Breast epithelium (tissue), 3 donors: ENCODE measurements at regions not wholly inside any gene's neighbourhood (a gene's known extent, or its start where the extent isn't known, plus 50 kb on each side); places are given as distances from the start of the nearest gene placed in this dataset.

Experiments
- POLR2AphosphoS5 ChIP-seq, 3 donors: sonication (generic); formaldehyde crosslinking; IDR thresholded peaks; one replicate each; pipeline ENCODE4 v1.6.1; 2017; ENCODE audit warnings: antibody characterized with exemption in 3 of 3
- TF ChIP-seq, protein P1 (sequence below), 3 donors: fragments of 450-650 bp; IDR thresholded peaks; one replicate each; pipeline ENCODE4 v1.5.1; 2016 to 2017; ENCODE audit warnings: antibody characterized with exemption in 3 of 3, mild to moderate bottlenecking in 3 of 3, moderate library complexity in 3 of 3

DNA sequence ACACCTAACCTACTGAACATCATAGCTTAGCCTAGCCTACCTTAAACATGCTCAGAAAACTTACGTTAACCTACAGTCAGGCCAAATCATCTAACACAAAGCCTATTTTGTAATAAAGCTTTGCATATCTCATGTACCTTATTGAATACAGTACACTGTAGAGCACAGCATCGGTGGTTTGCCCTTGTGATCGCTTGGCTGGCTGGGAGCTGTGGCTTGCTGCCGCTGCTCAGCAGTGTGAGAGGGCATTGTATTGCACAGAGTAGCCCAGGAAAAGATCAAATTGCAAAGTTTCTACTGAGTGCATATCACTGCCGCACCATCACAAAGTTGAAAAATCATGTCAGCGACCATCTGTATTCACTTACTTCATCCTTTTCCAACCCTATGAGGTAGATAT is 62.3 kb upstream of the NCK2 start:
- TF ChIP-seq, protein P1, sequence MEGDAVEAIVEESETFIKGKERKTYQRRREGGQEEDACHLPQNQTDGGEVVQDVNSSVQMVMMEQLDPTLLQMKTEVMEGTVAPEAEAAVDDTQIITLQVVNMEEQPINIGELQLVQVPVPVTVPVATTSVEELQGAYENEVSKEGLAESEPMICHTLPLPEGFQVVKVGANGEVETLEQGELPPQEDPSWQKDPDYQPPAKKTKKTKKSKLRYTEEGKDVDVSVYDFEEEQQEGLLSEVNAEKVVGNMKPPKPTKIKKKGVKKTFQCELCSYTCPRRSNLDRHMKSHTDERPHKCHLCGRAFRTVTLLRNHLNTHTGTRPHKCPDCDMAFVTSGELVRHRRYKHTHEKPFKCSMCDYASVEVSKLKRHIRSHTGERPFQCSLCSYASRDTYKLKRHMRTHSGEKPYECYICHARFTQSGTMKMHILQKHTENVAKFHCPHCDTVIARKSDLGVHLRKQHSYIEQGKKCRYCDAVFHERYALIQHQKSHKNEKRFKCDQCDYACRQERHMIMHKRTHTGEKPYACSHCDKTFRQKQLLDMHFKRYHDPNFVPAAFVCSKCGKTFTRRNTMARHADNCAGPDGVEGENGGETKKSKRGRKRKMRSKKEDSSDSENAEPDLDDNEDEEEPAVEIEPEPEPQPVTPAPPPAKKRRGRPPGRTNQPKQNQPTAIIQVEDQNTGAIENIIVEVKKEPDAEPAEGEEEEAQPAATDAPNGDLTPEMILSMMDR (IDR thresholded peaks at IDR 0.05) = no peak
- TF ChIP-seq POLR2AphosphoS5 (IDR thresholded peaks at IDR 0.05) = no peak
